Neural cell (in vitro differentiated cells): ENCODE measurements at regions not wholly inside any gene's neighbourhood (a gene's known extent, or its start where the extent isn't known, plus 50 kb on each side); places are given as distances from the start of the nearest gene placed in this dataset.

ENCODE experiments used
- H2AFZ ChIP-seq: fragments of 200-600, 300-800 bp; sonication (generic), shearing (Covaris generic); 2 replicates; pipeline ENCODE4 v1.6.0; 2014; ENCODE audit warnings: low read depth, mild to moderate bottlenecking, antibody characterized with exemption, low read length, moderate library complexity
- H3F3A ChIP-seq: fragments of 200-600 bp; shearing (Covaris generic); 2 replicates; pipeline ENCODE4 v1.6.1; 2016; ENCODE audit warnings: mild to moderate bottlenecking, moderate library complexity, mixed read lengths, antibody characterized with exemption, low read length; ENCODE audit not compliant: insufficient read depth, poor library complexity, severe bottlenecking
- H3K27ac ChIP-seq: fragments of 200-600, 300-800 bp; sonication (generic), shearing (Covaris generic); 2 replicates; pipeline ENCODE4 v1.5.1; 2014; ENCODE audit warnings: mild to moderate bottlenecking, low read length, moderate library complexity
- H3K27me3 ChIP-seq: fragments of 300-800, 200-600 bp; sonication (generic), shearing (Covaris generic); 2 replicates; pipeline ENCODE4 v1.6.0; 2014; ENCODE audit warnings: mild to moderate bottlenecking, low read depth, low read length, moderate library complexity; ENCODE audit not compliant: insufficient read depth
- H3K36me3 ChIP-seq: fragments of 300-800, 200-600 bp; sonication (generic), shearing (Covaris generic); 2 replicates; pipeline ENCODE4 v1.5.1; 2014; ENCODE audit warnings: mild to moderate bottlenecking, antibody characterized with exemption, low read length, moderate library complexity; ENCODE audit not compliant: insufficient read depth
- H3K4me2 ChIP-seq: fragments of 300-800, 200-600 bp; sonication (generic), shearing (Covaris generic); 2 replicates; pipeline ENCODE4 v1.6.0; 2014; ENCODE audit warnings: mild to moderate bottlenecking, low read length
- H3K4me3 ChIP-seq: fragments of 300-800, 200-600 bp; sonication (generic), shearing (Covaris generic); 2 replicates; pipeline ENCODE4 v1.5.1; 2014; ENCODE audit warnings: mild to moderate bottlenecking, low read length, moderate library complexity
- H3K79me2 ChIP-seq: fragments of 200-600 bp; shearing (Covaris generic); replicated peaks from 2 replicates; pipeline ENCODE4 v1.6.0; 2014; ENCODE audit warnings: mild to moderate bottlenecking, low read length, moderate library complexity; ENCODE audit not compliant: insufficient read depth
- H3K9ac ChIP-seq: fragments of 300-800, 200-600 bp; sonication (generic), shearing (Covaris generic); 2 replicates; pipeline ENCODE4 v1.6.1; 2016; ENCODE audit warnings: mild to moderate bottlenecking, low read length, mixed read lengths
- H3K9me2 ChIP-seq: fragments of 200-600 bp; shearing (Covaris generic); 2 replicates; pipeline ENCODE4 v1.6.1; 2016; ENCODE audit warnings: mild to moderate bottlenecking, low read length, mixed read lengths; ENCODE audit not compliant: insufficient read depth
- H3K9me3 ChIP-seq: fragments of 200-600, 300-800 bp; sonication (generic), shearing (Covaris generic); 2 replicates; pipeline ENCODE4 v1.6.1; 2016; ENCODE audit warnings: mild to moderate bottlenecking, mixed run types, low read length, moderate library complexity, mixed read lengths
- H4K20me1 ChIP-seq: fragments of 200-600 bp; shearing (Covaris generic); 2 replicates; pipeline ENCODE4 v1.6.1; 2016; ENCODE audit warnings: mild to moderate bottlenecking, mixed run types; ENCODE audit not compliant: insufficient read depth
- CTCF ChIP-seq: fragments of 450-650 bp; IDR thresholded peaks from 2 replicates; pipeline ENCODE4 v1.5.1; 2014; ENCODE audit warnings: antibody characterized with exemption, mild to moderate bottlenecking, moderate library complexity; ENCODE audit not compliant: poor library complexity, severe bottlenecking
- EP300 ChIP-seq: fragments of 450-650 bp; conservative IDR thresholded peaks from 2 replicates; pipeline ENCODE4 v1.6.1; 2014; ENCODE audit warnings: antibody characterized with exemption, mild to moderate bottlenecking, moderate library complexity; ENCODE audit not compliant: poor library complexity, severe bottlenecking
- MXI1 ChIP-seq: fragments of 450-650 bp; conservative IDR thresholded peaks from 2 replicates; pipeline ENCODE4 v1.6.1; 2014; ENCODE audit warnings: antibody characterized with exemption, mild to moderate bottlenecking; ENCODE audit not compliant: poor library complexity, severe bottlenecking
- POLR2AphosphoS5 ChIP-seq: IDR thresholded peaks from 2 replicates; pipeline ENCODE4 v1.6.1; 2012
- RAD21 ChIP-seq: fragments of 450-650 bp; conservative IDR thresholded peaks from 2 replicates; pipeline ENCODE4 v1.6.1; 2014; ENCODE audit warnings: antibody characterized with exemption, mild to moderate bottlenecking, moderate library complexity
- REST ChIP-seq: IDR thresholded peaks from 2 replicates; pipeline ENCODE4 v1.6.1; 2012; ENCODE audit warnings: borderline replicate concordance
- SMC3 ChIP-seq: fragments of 450-650 bp; conservative IDR thresholded peaks from 2 replicates; pipeline ENCODE4 v1.6.1; 2014; ENCODE audit warnings: antibody characterized with exemption, mild to moderate bottlenecking, moderate library complexity; ENCODE audit not compliant: poor library complexity
- TAF1 ChIP-seq: IDR thresholded peaks from 2 replicates; pipeline ENCODE4 v1.6.1; 2012; ENCODE audit warnings: low read depth

- Histone ChIP-seq H3K9ac (no peak overlapping the region), H3K9me2 (no peaks in the 10 kb centered on the region), H2AFZ (no peak overlapping the region), H3K36me3 (no peaks in the 10 kb centered on the region), H3K4me3 (no peak overlapping the region), H3K9me3 (no peaks in the 10 kb centered on the region), H3K27ac (no peak overlapping the region), H3F3A (no peaks in the 10 kb centered on the region), H3K79me2 (no peaks in the 10 kb centered on the region), H3K4me2 (no peak overlapping the region), H3K27me3 (no peaks in the 10 kb centered on the region), H4K20me1 (no peaks in the 10 kb centered on the region)
- TF ChIP-seq SMC3 (no peak), POLR2AphosphoS5 (no peak), EP300 (no peak), MXI1 (no peak), CTCF (no peak)
Measured at GRCh38 chr4:85081196-85081595, 114.7 kb upstream of the WDFY3 start.

GRCh38 chr4:85084371-85085094, 118.0 kb upstream of the WDFY3 start:
- TF ChIP-seq TAF1 (no peak), EP300 (no peak), SMC3 (peak; percentile 88), MXI1 (no peak), RAD21 (peak; percentile 89), POLR2AphosphoS5 (no peak), CTCF (peak; percentile 83), REST (no peak)

More at GRCh38 chr4:85084371-85085094, 118.0 kb upstream of the WDFY3 start:
- Histone ChIP-seq H3K9ac (no peak overlapping the region), H3F3A (no peaks in the 10 kb centered on the region), H3K36me3 (no peaks in the 10 kb centered on the region), H3K9me2 (no peaks in the 10 kb centered on the region), H4K20me1 (no peaks in the 10 kb centered on the region), H3K79me2 (no peaks in the 10 kb centered on the region), H2AFZ (no peak overlapping the region), H3K4me3 (no peak overlapping the region), H3K27ac (no peak overlapping the region), H3K9me3 (no peaks in the 10 kb centered on the region), H3K27me3 (no peaks in the 10 kb centered on the region), H3K4me2 (no peak overlapping the region)
